ENCODE measurements at regions not wholly inside any gene's neighbourhood (a gene's known extent, or its start where the extent isn't known, plus 50 kb on each side); places are given as distances from the start of the nearest gene placed in this dataset.

GRCh38 chr6:121652726-121653623 is 217.5 kb downstream of the GJA1 start:
- Histone ChIP-seq H3K27ac (peak overlapping the region; percentile 7 to 46 (median 16)), H3K4me3 (no peak overlapping the region), H3K9me3 (no peaks in the 10 kb centered on the region), H3K4me1 (no peaks in the 10 kb centered on the region), H3K36me3 (no peaks in the 10 kb centered on the region), H3K27me3 (no peaks in the 10 kb centered on the region)
- TF ChIP-seq EP300 (IDR thresholded peaks at IDR 0.05; ENCODE audit: low read depth) = no peak
- TF ChIP-seq POLR2AphosphoS5 (IDR thresholded peaks at IDR 0.05) = peak in 2 of 3 donors; percentile 48 to 51
- TF ChIP-seq POLR2A (IDR thresholded peaks at IDR 0.05) = no peak
- TF ChIP-seq, protein P1, sequence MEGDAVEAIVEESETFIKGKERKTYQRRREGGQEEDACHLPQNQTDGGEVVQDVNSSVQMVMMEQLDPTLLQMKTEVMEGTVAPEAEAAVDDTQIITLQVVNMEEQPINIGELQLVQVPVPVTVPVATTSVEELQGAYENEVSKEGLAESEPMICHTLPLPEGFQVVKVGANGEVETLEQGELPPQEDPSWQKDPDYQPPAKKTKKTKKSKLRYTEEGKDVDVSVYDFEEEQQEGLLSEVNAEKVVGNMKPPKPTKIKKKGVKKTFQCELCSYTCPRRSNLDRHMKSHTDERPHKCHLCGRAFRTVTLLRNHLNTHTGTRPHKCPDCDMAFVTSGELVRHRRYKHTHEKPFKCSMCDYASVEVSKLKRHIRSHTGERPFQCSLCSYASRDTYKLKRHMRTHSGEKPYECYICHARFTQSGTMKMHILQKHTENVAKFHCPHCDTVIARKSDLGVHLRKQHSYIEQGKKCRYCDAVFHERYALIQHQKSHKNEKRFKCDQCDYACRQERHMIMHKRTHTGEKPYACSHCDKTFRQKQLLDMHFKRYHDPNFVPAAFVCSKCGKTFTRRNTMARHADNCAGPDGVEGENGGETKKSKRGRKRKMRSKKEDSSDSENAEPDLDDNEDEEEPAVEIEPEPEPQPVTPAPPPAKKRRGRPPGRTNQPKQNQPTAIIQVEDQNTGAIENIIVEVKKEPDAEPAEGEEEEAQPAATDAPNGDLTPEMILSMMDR (IDR thresholded peaks at IDR 0.05) = no peak
- WGBS, 2 donors (ENCODE audit: low coverage in 1 of 2) = 61 to 67% methylated on average over 7 of the region's 7 CpGs
- in situ Hi-C loops (cut with MboI; ENCODE audit: low pct_ligation_motif_present in 1 of 4, low pct_unique_long_range_greater_than_20kb in 1 of 4, low sequenced_read_pairs in 3 of 4) (no loop called here), intact Hi-C loops (cut with DNase I; ENCODE audit: low total_unique reads) (no loop called here)
- peak; percentile 8 for DNase-seq

DNA sequence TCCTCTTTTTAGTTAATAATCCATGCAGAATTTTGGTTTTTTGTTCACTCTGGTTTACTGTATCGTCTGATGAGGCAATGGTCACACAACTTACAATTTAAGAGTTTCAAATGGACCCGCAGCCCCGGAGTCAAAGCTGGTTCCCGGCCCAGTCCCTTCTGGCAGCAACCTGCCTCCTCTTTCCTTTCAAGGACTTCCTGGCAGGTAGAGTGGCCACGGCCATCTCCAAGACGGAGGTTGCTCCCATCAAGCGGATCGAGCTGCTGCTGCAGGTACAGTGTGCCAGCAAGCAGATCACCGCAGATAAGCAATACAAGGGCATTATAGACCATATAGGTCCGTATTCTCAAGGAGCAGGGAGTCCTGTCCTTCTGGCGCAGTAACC is 218.2 kb downstream of the GJA1 start:
- no peaks in the 10 kb centered on the region for H3K4me1 ChIP-seq
- intact Hi-C loops (cut with DNase I; ENCODE audit: low total_unique reads) (no loop called here), in situ Hi-C loops (cut with MboI; ENCODE audit: low pct_ligation_motif_present in 1 of 4, low pct_unique_long_range_greater_than_20kb in 1 of 4, low sequenced_read_pairs in 3 of 4) (no loop called here)
- TF ChIP-seq POLR2A (IDR thresholded peaks at IDR 0.05) (no peak), EP300 (IDR thresholded peaks at IDR 0.05; ENCODE audit: low read depth) (no peak), POLR2AphosphoS5 (IDR thresholded peaks at IDR 0.05) (no peak)
- TF ChIP-seq, protein P1 (IDR thresholded peaks at IDR 0.05) = no peak
- H3K36me3 ChIP-seq = no peaks in the 10 kb centered on the region
- no peaks in the 10 kb centered on the region for H3K9me3 ChIP-seq
- H3K27ac ChIP-seq = peak overlapping the region in 3 of 4 donors; percentile 10 to 46 (median 22)
- no peaks in the 10 kb centered on the region for H3K27me3 ChIP-seq
- no peak overlapping the region for H3K4me3 ChIP-seq
- no peak for DNase-seq
- 70 to 80% methylated on average over 3 to 11 of the region's 11 CpGs for WGBS, 2 donors (ENCODE audit: low coverage in 1 of 2)

DNA sequence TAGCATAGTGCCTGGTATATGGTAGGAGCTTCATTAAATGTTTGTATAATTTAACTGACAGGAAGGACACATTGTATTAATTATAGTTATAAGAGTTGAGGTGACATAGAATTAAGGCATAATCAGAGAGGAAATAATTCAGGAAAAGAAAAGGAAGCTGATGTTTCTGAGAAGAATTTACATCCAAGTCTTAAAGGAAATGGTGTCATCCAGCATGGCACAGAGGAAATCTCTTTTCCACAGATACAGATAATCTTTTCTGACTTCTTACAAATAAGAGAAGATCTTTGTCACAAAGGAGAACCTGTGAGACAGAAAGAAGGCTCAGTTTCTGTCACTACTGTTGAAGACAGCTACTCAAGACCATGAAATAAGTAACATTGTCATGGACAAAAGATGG is 222.5 kb downstream of the GJA1 start:
- no peak for DNase-seq
- Histone ChIP-seq H3K9me3 (no peaks in the 10 kb centered on the region), H3K4me3 (no peak overlapping the region), H3K27me3 (no peaks in the 10 kb centered on the region), H3K4me1 (no peaks in the 10 kb centered on the region), H3K27ac (no peak overlapping the region), H3K36me3 (no peaks in the 10 kb centered on the region)
- intact Hi-C loops (cut with DNase I; ENCODE audit: low total_unique reads) = no loop called here
- in situ Hi-C loops (cut with MboI; ENCODE audit: low pct_ligation_motif_present in 1 of 4, low pct_unique_long_range_greater_than_20kb in 1 of 4, low sequenced_read_pairs in 3 of 4) = no loop called here
- TF ChIP-seq POLR2A (IDR thresholded peaks at IDR 0.05) = no peak
- no peak for TF ChIP-seq POLR2AphosphoS5 (IDR thresholded peaks at IDR 0.05)
- no peak for TF ChIP-seq EP300 (IDR thresholded peaks at IDR 0.05; ENCODE audit: low read depth)
- TF ChIP-seq, protein P1 (IDR thresholded peaks at IDR 0.05) = no peak

DNA sequence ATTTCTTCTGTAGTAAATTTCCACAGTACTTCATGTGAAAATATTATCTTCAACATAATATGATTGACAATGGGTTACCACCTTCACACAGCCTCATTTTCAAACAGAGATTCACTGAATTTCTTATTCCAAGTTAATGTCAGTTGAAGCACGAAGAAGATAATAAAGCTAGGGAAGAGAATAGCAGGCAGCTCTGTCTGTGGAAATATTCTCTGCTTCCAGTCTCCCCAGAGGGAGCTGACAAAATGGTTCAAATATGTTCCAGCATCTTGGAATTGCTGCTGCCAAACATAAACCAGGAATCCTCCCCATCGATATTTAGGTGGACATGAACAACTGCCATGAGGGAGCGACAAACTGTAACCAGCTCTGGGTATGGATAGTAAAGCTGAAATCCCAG is 224.8 kb downstream of the GJA1 start:
- H3K36me3 ChIP-seq = no peaks in the 10 kb centered on the region
- TF ChIP-seq POLR2A (IDR thresholded peaks at IDR 0.05) (no peak), EP300 (IDR thresholded peaks at IDR 0.05; ENCODE audit: low read depth) (no peak), POLR2AphosphoS5 (IDR thresholded peaks at IDR 0.05) (no peak)
- TF ChIP-seq, protein P1 (IDR thresholded peaks at IDR 0.05) = no peak
- no peak for DNase-seq
- in situ Hi-C loops (cut with MboI; ENCODE audit: low pct_ligation_motif_present in 1 of 4, low pct_unique_long_range_greater_than_20kb in 1 of 4, low sequenced_read_pairs in 3 of 4) (no loop called here), intact Hi-C loops (cut with DNase I; ENCODE audit: low total_unique reads) (no loop called here)
- H3K4me1 ChIP-seq = no peaks in the 10 kb centered on the region
- no peaks in the 10 kb centered on the region for H3K9me3 ChIP-seq
- no peaks in the 10 kb centered on the region for H3K27me3 ChIP-seq
- 63 to 83% methylated on average over 3 of the region's 3 CpGs for WGBS, 2 donors (ENCODE audit: low coverage in 1 of 2)
- H3K4me3 ChIP-seq = no peak overlapping the region
- H3K27ac ChIP-seq = no peak overlapping the region

Measured in transverse colon (tissue), 4 donors.